T-helper 2 cell treated with Interferon-gamma antibody and Interleukin-4, amounts not matched to agents 5 μg/mL and 100 μg/mL, for 36 hours (primary cell): ENCODE measurements at regions not wholly inside any gene's neighbourhood (a gene's known extent, or its start where the extent isn't known, plus 50 kb on each side); places are given as distances from the start of the nearest gene placed in this dataset.
"Not testable (repeated sequence)": the region's sequence is repeated elsewhere in the genome, so short reads cannot be mapped to it uniquely, and the experiment has no call there.

Source experiments
- DNase-seq: peaks from one replicate; pipeline ENCODE4 v3.0.0; 2021; ENCODE audit warnings: low spot score
- H3K27ac Mint-ChIP-seq: one replicate; pipeline ENCODE4 v1.8.0; 2021; ENCODE audit warnings: mild to moderate bottlenecking, mixed read lengths
- H3K27me3 Mint-ChIP-seq: one replicate; pipeline ENCODE4 v1.8.0; 2021; ENCODE audit warnings: low read depth, mixed read lengths
- H3K36me3 Mint-ChIP-seq: one replicate; pipeline ENCODE4 v1.8.0; 2021; ENCODE audit warnings: low read depth, mixed read lengths
- H3K4me1 Mint-ChIP-seq: one replicate; pipeline ENCODE4 v1.8.0; 2021; ENCODE audit warnings: low read depth, mixed read lengths
- H3K4me3 Mint-ChIP-seq: one replicate; pipeline ENCODE4 v1.8.0; 2022; ENCODE audit warnings: mild to moderate bottlenecking, moderate library complexity, mixed read lengths
- H3K9me3 Mint-ChIP-seq: one replicate; pipeline ENCODE4 v1.8.0; 2021; ENCODE audit warnings: mixed read lengths

DNA sequence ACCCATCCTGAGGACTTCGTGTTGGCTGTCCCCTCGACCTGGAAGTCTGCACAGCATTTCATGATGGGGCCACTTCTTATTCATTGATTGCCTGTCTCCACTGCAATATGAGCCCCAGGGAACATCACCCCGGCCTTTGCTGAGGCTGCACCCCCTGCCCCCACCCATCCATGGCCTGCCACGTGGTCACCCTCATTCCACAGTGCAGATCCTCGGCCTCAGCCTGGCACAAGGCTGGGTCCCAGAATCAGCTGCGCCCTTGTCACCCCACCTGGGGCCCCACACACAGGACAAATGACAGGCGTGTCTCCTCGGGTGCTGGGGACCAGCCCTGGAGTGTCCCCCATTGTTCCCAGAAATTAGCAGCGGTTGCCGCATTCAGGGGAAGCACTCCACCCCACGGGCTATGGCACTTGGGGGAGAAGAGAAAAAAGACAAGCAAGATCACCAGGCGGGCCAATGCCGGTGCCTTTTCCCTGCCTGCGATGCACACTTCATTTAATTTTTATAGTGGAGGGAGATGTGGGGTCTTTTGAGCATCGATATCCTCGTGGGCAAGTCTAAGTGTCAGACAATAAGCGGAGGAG, 157.4 kb downstream of the INHBB start:
- Mint-ChIP-seq H3K27ac (no peak overlapping the region), H3K4me1 (no peaks in the 10 kb centered on the region), H3K27me3 (no peaks in the 10 kb centered on the region)

DNA sequence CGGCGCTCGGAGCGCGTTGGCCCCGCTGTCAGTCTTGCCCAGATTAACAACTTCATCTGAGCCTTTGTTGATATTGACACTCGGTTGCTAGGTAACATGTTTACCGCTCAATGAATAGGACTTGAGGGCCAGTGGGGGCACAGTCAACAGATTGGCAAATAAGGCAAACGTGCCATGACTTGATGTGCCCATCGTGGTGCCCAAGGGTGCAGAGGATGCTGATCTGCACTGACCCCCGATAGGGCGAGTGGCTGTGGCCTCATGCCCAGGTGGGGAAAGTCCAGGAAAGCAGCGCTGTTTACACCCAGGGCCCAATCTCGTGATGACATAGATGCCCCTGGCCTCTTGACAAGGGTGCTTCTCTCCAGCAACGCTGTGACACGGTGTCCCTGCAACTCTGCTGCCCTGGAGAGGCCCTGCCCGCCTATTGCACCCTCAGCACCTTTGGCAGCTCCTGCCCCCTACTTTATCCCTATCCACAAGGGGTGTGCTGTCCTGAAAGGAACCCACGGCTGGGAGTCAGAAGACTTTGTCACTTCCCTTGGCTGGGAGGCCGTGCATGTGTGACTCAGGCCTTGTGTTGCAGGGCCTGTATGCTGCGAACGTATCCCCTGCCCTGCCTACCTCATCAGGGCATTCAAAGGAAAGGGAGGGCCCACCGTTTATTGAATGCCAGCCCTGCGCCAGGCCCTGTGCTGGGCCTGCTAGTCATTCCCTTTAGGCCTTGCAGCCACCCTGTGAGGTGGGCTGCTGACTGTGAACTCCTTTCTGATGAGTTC, 158.0 kb downstream of the INHBB start:
- Mint-ChIP-seq H3K4me1 (no peaks in the 10 kb centered on the region), H3K27me3 (no peaks in the 10 kb centered on the region), H3K4me3 (no peak overlapping the region), H3K36me3 (no peaks in the 10 kb centered on the region), H3K9me3 (no peaks in the 10 kb centered on the region), H3K27ac (no peak overlapping the region)
- no peak for DNase-seq

More for the DNA sequence above, 157.4 kb downstream of the INHBB start:
- H3K9me3 Mint-ChIP-seq = no peaks in the 10 kb centered on the region
- no peak overlapping the region for H3K4me3 Mint-ChIP-seq
- H3K36me3 Mint-ChIP-seq = no peaks in the 10 kb centered on the region
- no peak for DNase-seq

DNA sequence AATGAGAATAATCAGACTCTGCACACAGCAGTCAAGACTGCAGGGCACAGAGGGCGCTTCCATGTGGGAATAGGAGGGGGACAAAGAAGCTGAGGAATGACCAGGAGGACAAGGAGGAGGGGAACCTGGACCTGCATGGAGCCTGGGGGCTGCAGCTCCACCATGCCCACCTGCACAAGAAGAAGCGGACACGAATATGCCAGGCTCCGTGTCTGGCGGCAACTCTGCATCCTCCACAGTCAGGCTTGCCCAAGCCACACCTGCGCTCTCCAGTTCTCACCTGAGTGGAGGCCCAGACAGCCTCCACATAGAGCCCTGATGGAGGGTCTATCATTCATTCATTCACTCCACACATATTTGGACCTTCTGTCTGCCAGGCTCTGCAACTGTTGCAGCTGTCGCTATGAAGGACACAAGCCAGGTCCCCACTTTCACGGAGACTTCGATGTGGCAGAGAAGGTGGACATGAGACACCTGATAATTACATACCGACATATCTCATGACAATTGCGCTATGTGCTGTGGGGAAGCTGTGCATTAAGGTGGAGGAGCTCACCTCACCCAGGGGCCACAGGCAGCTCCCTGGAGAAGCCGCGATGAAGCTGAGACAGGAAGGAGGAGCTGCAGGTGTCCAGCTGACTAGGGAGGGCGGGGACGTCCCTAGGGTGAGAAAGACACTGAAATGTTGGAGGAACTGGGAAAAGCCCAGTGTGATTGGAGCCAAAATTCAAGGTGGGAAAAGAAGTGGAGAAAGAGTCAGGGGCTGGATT, 159.2 kb downstream of the INHBB start:
- Mint-ChIP-seq H3K27ac (no peak overlapping the region), H3K36me3 (no peaks in the 10 kb centered on the region), H3K27me3 (no peaks in the 10 kb centered on the region), H3K4me3 (no peak overlapping the region), H3K4me1 (no peaks in the 10 kb centered on the region), H3K9me3 (no peaks in the 10 kb centered on the region)
- DNase-seq = no peak

DNA sequence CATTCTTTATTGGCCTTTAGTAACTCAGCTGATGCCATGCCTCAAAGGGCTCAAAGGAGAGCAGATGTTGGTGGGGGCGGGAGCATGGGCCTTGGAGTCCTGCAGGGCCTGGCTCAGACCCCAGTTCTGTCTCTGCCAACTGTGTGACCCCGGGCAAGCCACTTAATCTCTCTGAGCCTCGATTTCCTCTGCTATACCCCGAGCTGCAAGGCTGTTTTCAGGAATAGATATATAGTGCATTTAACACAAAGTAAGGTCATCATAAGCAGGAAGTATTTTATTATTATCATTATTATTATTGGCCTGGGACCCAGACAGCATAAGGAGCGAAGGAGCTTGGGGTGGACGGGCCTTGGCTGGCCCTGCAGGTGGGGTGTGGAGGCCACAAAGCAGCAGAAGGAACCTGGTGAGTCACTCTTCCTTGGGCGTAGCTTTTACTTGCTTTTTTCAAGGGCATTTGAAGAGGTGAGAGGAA, 162.7 kb downstream of the INHBB start:
- Mint-ChIP-seq H3K27me3 (no peaks in the 10 kb centered on the region), H3K4me1 (no peaks in the 10 kb centered on the region), H3K9me3 (no peaks in the 10 kb centered on the region), H3K27ac (no peak overlapping the region), H3K4me3 (no peak overlapping the region), H3K36me3 (no peaks in the 10 kb centered on the region)
- no peak for DNase-seq

DNA sequence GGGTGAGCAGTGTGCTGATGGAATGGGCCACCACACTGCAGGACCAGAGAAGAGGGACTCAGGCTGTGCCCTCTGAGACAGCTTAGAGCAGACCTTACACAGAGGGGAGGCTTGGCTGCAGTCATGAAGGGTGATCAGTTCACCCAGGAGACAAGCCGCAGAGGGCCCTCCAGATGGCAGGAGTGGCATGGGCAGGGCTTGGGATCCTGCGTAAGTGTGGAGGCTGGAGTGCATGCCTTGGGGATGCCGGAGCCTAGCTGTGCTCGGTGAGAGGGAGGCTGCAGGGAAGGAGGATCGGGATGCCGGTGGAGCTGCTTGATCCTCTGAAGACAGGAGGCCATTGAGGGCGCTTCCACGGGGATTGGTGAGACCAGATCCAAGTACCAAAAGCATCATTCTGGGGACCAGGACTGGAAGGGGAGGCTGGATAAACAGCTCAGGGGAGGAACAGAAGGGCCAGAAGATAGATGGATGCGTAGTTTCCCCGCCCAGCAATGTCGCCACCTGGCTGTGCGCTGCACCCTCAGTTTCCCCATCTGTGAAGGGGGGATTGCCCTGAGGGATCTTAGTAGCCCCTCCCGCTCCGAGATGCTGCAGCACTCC, 163.4 kb downstream of the INHBB start:
- no peaks in the 10 kb centered on the region for H3K9me3 Mint-ChIP-seq
- H3K4me1 Mint-ChIP-seq = no peaks in the 10 kb centered on the region
- no peak overlapping the region for H3K27ac Mint-ChIP-seq
- no peak for DNase-seq
- H3K27me3 Mint-ChIP-seq = no peaks in the 10 kb centered on the region
- H3K4me3 Mint-ChIP-seq = no peak overlapping the region
- H3K36me3 Mint-ChIP-seq = no peaks in the 10 kb centered on the region

- Mint-ChIP-seq H3K9me3 (no peaks in the 10 kb centered on the region), H3K4me3 (no peak overlapping the region), H3K36me3 (no peaks in the 10 kb centered on the region), H3K4me1 (no peaks in the 10 kb centered on the region), H3K27ac (no peak overlapping the region), H3K27me3 (no peaks in the 10 kb centered on the region)
- no peak for DNase-seq
Observed at GRCh38 chr2:120509991-120510735, 164.2 kb downstream of the INHBB start.

- Mint-ChIP-seq H3K36me3 (no peaks in the 10 kb centered on the region), H3K27me3 (no peaks in the 10 kb centered on the region), H3K27ac (no peak overlapping the region), H3K9me3 (no peaks in the 10 kb centered on the region), H3K4me1 (no peaks in the 10 kb centered on the region), H3K4me3 (no peak overlapping the region)
- no peak for DNase-seq
Observed at GRCh38 chr2:120510751-120511395, 164.9 kb downstream of the INHBB start.

DNA sequence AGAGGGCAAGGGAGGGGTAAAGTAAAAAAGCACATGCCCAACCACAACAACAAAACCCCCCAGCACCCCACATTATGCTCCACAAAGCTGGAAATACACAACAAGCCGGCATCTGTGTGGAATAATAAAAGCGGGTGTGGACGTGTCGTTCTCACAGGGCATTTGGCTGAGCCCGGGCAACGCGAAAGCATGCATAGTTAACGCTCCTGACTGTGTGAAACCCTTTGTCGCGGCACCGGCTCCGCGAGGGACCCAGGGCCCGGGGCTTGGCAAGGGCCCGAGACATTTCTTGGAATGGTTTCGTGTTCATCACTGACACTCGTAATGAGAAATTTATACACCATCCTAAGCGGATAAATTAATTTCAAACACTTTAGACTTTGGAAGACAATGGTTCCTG, 165.6 kb downstream of the INHBB start:
- H3K4me1 Mint-ChIP-seq = no peaks in the 10 kb centered on the region
- H3K36me3 Mint-ChIP-seq = no peaks in the 10 kb centered on the region
- no peak overlapping the region for H3K4me3 Mint-ChIP-seq
- no peak for DNase-seq
- no peaks in the 10 kb centered on the region for H3K27me3 Mint-ChIP-seq
- no peak overlapping the region for H3K27ac Mint-ChIP-seq
- H3K9me3 Mint-ChIP-seq = no peaks in the 10 kb centered on the region

DNA sequence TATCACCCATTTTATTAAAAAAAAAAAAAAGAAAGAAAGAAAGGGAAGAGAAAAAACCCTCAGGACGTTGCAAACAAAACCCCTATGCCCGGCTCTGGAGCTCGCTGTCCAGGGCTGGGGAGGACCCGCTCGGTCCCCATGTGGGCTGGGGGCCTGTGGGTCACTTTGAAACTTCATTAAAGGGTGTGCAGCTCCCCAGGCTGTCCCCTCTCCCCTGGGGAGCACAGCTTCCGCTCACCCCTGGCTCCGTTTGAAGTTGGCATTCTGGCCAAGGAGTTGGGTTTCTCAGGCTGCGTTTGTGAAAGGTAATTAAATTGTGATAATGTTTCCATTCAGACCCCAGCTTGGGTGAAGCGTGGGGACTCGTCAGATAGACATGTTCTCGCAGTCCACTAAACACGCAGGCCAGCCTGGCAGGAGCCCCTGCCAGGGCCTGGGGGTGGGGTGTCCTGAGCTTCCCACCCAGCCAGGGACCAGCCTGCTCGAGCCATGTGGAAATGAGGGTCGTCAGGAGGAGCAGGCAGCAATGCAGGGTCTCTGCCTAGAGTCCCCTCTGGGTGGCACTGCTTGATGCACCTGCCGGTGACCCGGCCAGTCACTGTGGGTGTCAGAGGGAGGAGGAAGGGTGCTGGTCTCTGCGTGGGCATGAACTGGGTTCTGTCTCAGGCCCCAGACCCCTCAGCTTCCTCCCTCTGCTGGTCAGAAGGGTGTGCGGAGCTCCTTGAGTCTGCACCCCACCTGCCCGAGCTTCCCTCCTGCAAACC, 166.2 kb downstream of the INHBB start:
- H3K4me3 Mint-ChIP-seq = no peak overlapping the region
- no peak overlapping the region for H3K27ac Mint-ChIP-seq
- no peaks in the 10 kb centered on the region for H3K36me3 Mint-ChIP-seq
- DNase-seq = no peak
- H3K9me3 Mint-ChIP-seq = no peaks in the 10 kb centered on the region
- no peaks in the 10 kb centered on the region for H3K27me3 Mint-ChIP-seq
- no peaks in the 10 kb centered on the region for H3K4me1 Mint-ChIP-seq

GRCh38 chr2:120513776-120514357, 167.9 kb downstream of the INHBB start:
- DNase-seq = no peak
- H3K27me3 Mint-ChIP-seq = no peaks in the 10 kb centered on the region
- no peaks in the 10 kb centered on the region for H3K36me3 Mint-ChIP-seq
- H3K4me3 Mint-ChIP-seq = no peak overlapping the region
- H3K9me3 Mint-ChIP-seq = no peaks in the 10 kb centered on the region
- no peaks in the 10 kb centered on the region for H3K4me1 Mint-ChIP-seq
- no peak overlapping the region for H3K27ac Mint-ChIP-seq

- DNase-seq = no peak
- Mint-ChIP-seq H3K36me3 (no peaks in the 10 kb centered on the region), H3K4me3 (no peak overlapping the region), H3K4me1 (no peaks in the 10 kb centered on the region), H3K27ac (no peak overlapping the region), H3K27me3 (no peaks in the 10 kb centered on the region), H3K9me3 (no peaks in the 10 kb centered on the region)
Observed at GRCh38 chr2:120514521-120514920, 168.6 kb downstream of the INHBB start.

DNA sequence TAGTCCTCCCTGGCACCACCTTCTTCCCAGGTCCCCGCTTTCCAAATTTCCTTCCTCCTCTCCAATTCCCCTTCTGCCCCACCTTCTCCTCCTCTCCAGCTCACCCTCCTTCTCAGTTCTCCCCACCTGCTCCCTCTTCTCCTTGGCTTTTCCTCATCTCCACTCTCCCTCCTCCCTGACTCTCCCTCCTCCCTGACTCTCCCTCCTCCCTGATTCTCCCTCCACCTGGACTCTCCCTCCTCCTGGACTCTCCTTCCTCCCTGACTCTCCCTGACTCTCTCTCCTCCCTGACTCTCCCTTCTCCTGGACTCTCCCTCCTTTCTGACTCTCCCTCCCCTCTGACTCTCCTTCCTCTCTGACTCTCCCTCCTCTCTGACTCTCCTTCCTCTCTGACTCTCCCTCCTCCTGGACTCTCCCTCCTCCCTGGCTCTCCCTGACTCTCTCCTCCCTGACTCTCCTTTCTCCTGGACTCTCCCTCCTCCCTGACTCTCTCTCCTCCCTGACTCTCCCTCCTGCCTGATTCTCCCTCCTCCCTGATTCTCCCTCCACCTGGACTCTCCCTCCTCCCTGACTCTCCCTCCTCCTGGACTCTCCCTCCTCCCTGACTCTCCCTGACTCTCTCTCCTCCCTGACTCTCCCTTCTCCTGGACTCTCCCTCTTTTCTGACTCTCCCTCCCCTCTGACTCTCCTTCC, 169.3 kb downstream of the INHBB start:
- not testable (repeated sequence) for H3K36me3 Mint-ChIP-seq, H3K9me3 Mint-ChIP-seq, H3K4me3 Mint-ChIP-seq, DNase-seq, H3K27me3 Mint-ChIP-seq, H3K4me1 Mint-ChIP-seq, H3K27ac Mint-ChIP-seq
